ENCODE measurements at regions not wholly inside any gene's neighbourhood (a gene's known extent, or its start where the extent isn't known, plus 50 kb on each side); places are given as distances from the start of the nearest gene placed in this dataset.

GRCh38 chr3:82308755-82309154, 547.3 kb upstream of the GBE1 start:
- Histone ChIP-seq H3K36me3 (ENCODE audit: low read length) (no peaks in the 10 kb centered on the region), H3K27me3 (ENCODE audit: low read length) (no peaks in the 10 kb centered on the region), H4K20me1 (ENCODE audit: low read depth, low read length) (no peaks in the 10 kb centered on the region), H3F3A (ENCODE audit: insufficient read depth) (0 out of 2 replicates have a peak, but pooled peaks cover 3% of the 10 kb centered on the region), H2AFZ (ENCODE audit: low read depth, low read length, severe bottlenecking) (no peak overlapping the region), H3K4me2 (ENCODE audit: low read depth, low read length, poor library complexity, severe bottlenecking) (no peak overlapping the region), H3K4me3 (ENCODE audit: insufficient read depth, low read length, poor library complexity, severe bottlenecking) (no peak overlapping the region), H3K79me2 (ENCODE audit: insufficient read depth, low read length) (no peaks in the 10 kb centered on the region), H3K27ac (ENCODE audit: low read depth, low read length) (no peak overlapping the region), H3K9ac (ENCODE audit: low read length) (no peak overlapping the region), H3K9me3 (ENCODE audit: insufficient read depth, low read length) (no peaks in the 10 kb centered on the region), H3K9me2 (replicated peaks; ENCODE audit: insufficient read depth, low read length) (0 out of 2 replicates have a peak, but pooled peaks cover 4% of the 10 kb centered on the region)
- TF ChIP-seq CTCF (IDR thresholded peaks at IDR 0.05; ENCODE audit: insufficient read depth, low read length, poor library complexity, severe bottlenecking) (no peak), EZH2phosphoT487 (conservative IDR thresholded peaks at IDR 0.05; ENCODE audit: low read length) (no peak)

- TF ChIP-seq CTCF (IDR thresholded peaks at IDR 0.05; ENCODE audit: insufficient read depth, low read length, poor library complexity, severe bottlenecking): no peak
- no peak for TF ChIP-seq EZH2phosphoT487 (conservative IDR thresholded peaks at IDR 0.05; ENCODE audit: low read length)
These were observed 544.7 kb upstream of the GBE1 start for GRCh38 chr3:82306189-82306588.

GRCh38 chr3:82294609-82295008, 533.2 kb upstream of the GBE1 start:
- Histone ChIP-seq H3K9ac (ENCODE audit: low read length) (no peak overlapping the region), H3K4me2 (ENCODE audit: low read depth, low read length, poor library complexity, severe bottlenecking) (no peak overlapping the region), H3K36me3 (ENCODE audit: low read length) (no peaks in the 10 kb centered on the region), H3K79me2 (ENCODE audit: insufficient read depth, low read length) (no peaks in the 10 kb centered on the region), H3F3A (ENCODE audit: insufficient read depth) (no peaks in the 10 kb centered on the region), H3K27ac (ENCODE audit: low read depth, low read length) (no peak overlapping the region), H3K27me3 (ENCODE audit: low read length) (no peaks in the 10 kb centered on the region), H3K4me3 (ENCODE audit: insufficient read depth, low read length, poor library complexity, severe bottlenecking) (no peak overlapping the region), H3K9me3 (ENCODE audit: insufficient read depth, low read length) (no peaks in the 10 kb centered on the region), H2AFZ (ENCODE audit: low read depth, low read length, severe bottlenecking) (peak overlapping the region; percentile 20), H4K20me1 (ENCODE audit: low read depth, low read length) (no peaks in the 10 kb centered on the region), H3K9me2 (replicated peaks; ENCODE audit: insufficient read depth, low read length) (no peaks in the 10 kb centered on the region)
- no peak for TF ChIP-seq EZH2phosphoT487 (conservative IDR thresholded peaks at IDR 0.05; ENCODE audit: low read length)
- no peak for TF ChIP-seq CTCF (IDR thresholded peaks at IDR 0.05; ENCODE audit: insufficient read depth, low read length, poor library complexity, severe bottlenecking)

More at GRCh38 chr3:82306189-82306588, 544.7 kb upstream of the GBE1 start:
- no peak overlapping the region for H3K4me2 ChIP-seq (ENCODE audit: low read depth, low read length, poor library complexity, severe bottlenecking)
- no peak overlapping the region for H3K27ac ChIP-seq (ENCODE audit: low read depth, low read length)
- H2AFZ ChIP-seq (ENCODE audit: low read depth, low read length, severe bottlenecking): peak overlapping the region; percentile 29
- H3K9ac ChIP-seq (ENCODE audit: low read length): no peak overlapping the region
- H3K27me3 ChIP-seq (ENCODE audit: low read length): no peaks in the 10 kb centered on the region
- H3K9me3 ChIP-seq (ENCODE audit: insufficient read depth, low read length): no peaks in the 10 kb centered on the region
- no peaks in the 10 kb centered on the region for H3K79me2 ChIP-seq (ENCODE audit: insufficient read depth, low read length)
- no peaks in the 10 kb centered on the region for H3K36me3 ChIP-seq (ENCODE audit: low read length)
- no peaks in the 10 kb centered on the region for H4K20me1 ChIP-seq (ENCODE audit: low read depth, low read length)
- H3K4me3 ChIP-seq (ENCODE audit: insufficient read depth, low read length, poor library complexity, severe bottlenecking): no peak overlapping the region
- H3K9me2 ChIP-seq (replicated peaks; ENCODE audit: insufficient read depth, low read length): 0 out of 2 replicates have a peak, but pooled peaks cover 4% of the 10 kb centered on the region
- H3F3A ChIP-seq (ENCODE audit: insufficient read depth): no peaks in the 10 kb centered on the region

Measured in SU-DHL-6 (cell line).